Smooth muscle cell (in vitro differentiated cells): ENCODE measurements at regions not wholly inside any gene's neighbourhood (a gene's known extent, or its start where the extent isn't known, plus 50 kb on each side); places are given as distances from the start of the nearest gene placed in this dataset.
A peak's percentile ranks its signal among the peaks of the same experiment; 100 is the strongest.

Experiments
- DNase-seq: peaks from one replicate; lab custom pipeline; 2025; ENCODE audit not compliant: unreplicated experiment; lab: John Stamatoyannopoulos, UW
- H2AFZ ChIP-seq: fragments of 200-600 bp; sonication (generic); 2 replicates; pipeline ENCODE4 v1.6.0; 2016; ENCODE audit warnings: antibody characterized with exemption, low read depth, mild to moderate bottlenecking
- H3F3A ChIP-seq: fragments of 200-600 bp; sonication (generic); 2 replicates; pipeline ENCODE4 v1.6.0; 2017; ENCODE audit warnings: antibody characterized with exemption, low read depth
- H3K27ac ChIP-seq: fragments of 200-600 bp; sonication (generic); 2 replicates; pipeline ENCODE4 v1.5.1; 2016; ENCODE audit warnings: low read depth, mild to moderate bottlenecking
- H3K27me3 ChIP-seq: fragments of 200-600 bp; sonication (generic); 2 replicates; pipeline ENCODE4 v1.6.1; 2016; ENCODE audit warnings: low read depth, mild to moderate bottlenecking
- H3K36me3 ChIP-seq: fragments of 200-600 bp; sonication (generic); 2 replicates; pipeline ENCODE4 v1.5.1; 2016; ENCODE audit warnings: low read depth
- H3K4me1 ChIP-seq: fragments of 200-600 bp; sonication (generic); 2 replicates; pipeline ENCODE4 v1.5.1; 2016; ENCODE audit warnings: low read depth
- H3K4me2 ChIP-seq: fragments of 200-600 bp; sonication (generic); 2 replicates; pipeline ENCODE4 v1.6.0; 2016; ENCODE audit warnings: mild to moderate bottlenecking
- H3K4me3 ChIP-seq: fragments of 200-600 bp; sonication (generic); 2 replicates; pipeline ENCODE4 v1.5.1; 2016; ENCODE audit warnings: mild to moderate bottlenecking
- H3K79me2 ChIP-seq: fragments of 200-600 bp; sonication (generic); 2 replicates; pipeline ENCODE4 v1.6.0; 2016; ENCODE audit warnings: low read depth, mild to moderate bottlenecking
- H3K9ac ChIP-seq: fragments of 200-600 bp; sonication (generic); 2 replicates; pipeline ENCODE4 v1.6.0; 2016; ENCODE audit warnings: low read depth
- H3K9me3 ChIP-seq: fragments of 200-600 bp; sonication (generic); replicated peaks from 2 replicates; pipeline ENCODE4 v1.5.1; 2016; ENCODE audit warnings: low read depth
- H4K20me1 ChIP-seq: fragments of 200-600 bp; sonication (generic); 2 replicates; pipeline ENCODE4 v1.6.0; 2016; ENCODE audit warnings: low read depth
- WGBS: methylation state at CpG from one replicate; pipeline ENCODE4 v1.1.7; 2016; ENCODE audit warnings: low lambda C conversion rate; 5-methylcytosine and 5-hydroxymethylcytosine counted together
- TF ChIP-seq, protein P1 (sequence below): fragments of 200-600 bp; sonication (generic); IDR thresholded peaks from 2 replicates; pipeline ENCODE4 v1.5.1; 2017; ENCODE audit warnings: borderline replicate concordance, mild to moderate bottlenecking, antibody characterized with exemption; ENCODE audit not compliant: insufficient read depth, poor library complexity, severe bottlenecking

- H3K27ac ChIP-seq = no peak overlapping the region
- H2AFZ ChIP-seq = no peak overlapping the region
- TF ChIP-seq, protein P1, sequence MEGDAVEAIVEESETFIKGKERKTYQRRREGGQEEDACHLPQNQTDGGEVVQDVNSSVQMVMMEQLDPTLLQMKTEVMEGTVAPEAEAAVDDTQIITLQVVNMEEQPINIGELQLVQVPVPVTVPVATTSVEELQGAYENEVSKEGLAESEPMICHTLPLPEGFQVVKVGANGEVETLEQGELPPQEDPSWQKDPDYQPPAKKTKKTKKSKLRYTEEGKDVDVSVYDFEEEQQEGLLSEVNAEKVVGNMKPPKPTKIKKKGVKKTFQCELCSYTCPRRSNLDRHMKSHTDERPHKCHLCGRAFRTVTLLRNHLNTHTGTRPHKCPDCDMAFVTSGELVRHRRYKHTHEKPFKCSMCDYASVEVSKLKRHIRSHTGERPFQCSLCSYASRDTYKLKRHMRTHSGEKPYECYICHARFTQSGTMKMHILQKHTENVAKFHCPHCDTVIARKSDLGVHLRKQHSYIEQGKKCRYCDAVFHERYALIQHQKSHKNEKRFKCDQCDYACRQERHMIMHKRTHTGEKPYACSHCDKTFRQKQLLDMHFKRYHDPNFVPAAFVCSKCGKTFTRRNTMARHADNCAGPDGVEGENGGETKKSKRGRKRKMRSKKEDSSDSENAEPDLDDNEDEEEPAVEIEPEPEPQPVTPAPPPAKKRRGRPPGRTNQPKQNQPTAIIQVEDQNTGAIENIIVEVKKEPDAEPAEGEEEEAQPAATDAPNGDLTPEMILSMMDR = no peak
- DNase-seq = no peak
- H3F3A ChIP-seq = no peaks in the 10 kb centered on the region
- no peaks in the 10 kb centered on the region for H3K9me3 ChIP-seq
- H3K4me2 ChIP-seq = no peak overlapping the region
- H3K9ac ChIP-seq = no peak overlapping the region
- no peaks in the 10 kb centered on the region for H3K4me1 ChIP-seq
- no peaks in the 10 kb centered on the region for H3K27me3 ChIP-seq
- no peaks in the 10 kb centered on the region for H4K20me1 ChIP-seq
- no peaks in the 10 kb centered on the region for H3K79me2 ChIP-seq
- 92% methylated on average over 7 of the region's 7 CpGs for WGBS
- H3K36me3 ChIP-seq = no peaks in the 10 kb centered on the region
- no peak overlapping the region for H3K4me3 ChIP-seq
These were observed 66.5 kb downstream of the RNF6 start for GRCh38 chr13:26155568-26155967.

GRCh38 chr13:26133851-26134250 is 82.0 kb upstream of the SHISA2 start:
- Histone ChIP-seq H3K9ac (no peak overlapping the region), H3K79me2 (no peaks in the 10 kb centered on the region), H3K4me2 (no peak overlapping the region), H3F3A (no peaks in the 10 kb centered on the region), H3K9me3 (no peaks in the 10 kb centered on the region), H2AFZ (no peak overlapping the region), H3K27me3 (peaks cover 5% of the 10 kb centered on the region), H3K4me1 (peaks cover 7% of the 10 kb centered on the region), H3K4me3 (no peak overlapping the region), H3K27ac (no peak overlapping the region), H3K36me3 (no peaks in the 10 kb centered on the region), H4K20me1 (no peaks in the 10 kb centered on the region)
- DNase-seq = no peak
- TF ChIP-seq, protein P1 = no peak
- WGBS = 92% methylated on average over 4 of the region's 4 CpGs

DNA sequence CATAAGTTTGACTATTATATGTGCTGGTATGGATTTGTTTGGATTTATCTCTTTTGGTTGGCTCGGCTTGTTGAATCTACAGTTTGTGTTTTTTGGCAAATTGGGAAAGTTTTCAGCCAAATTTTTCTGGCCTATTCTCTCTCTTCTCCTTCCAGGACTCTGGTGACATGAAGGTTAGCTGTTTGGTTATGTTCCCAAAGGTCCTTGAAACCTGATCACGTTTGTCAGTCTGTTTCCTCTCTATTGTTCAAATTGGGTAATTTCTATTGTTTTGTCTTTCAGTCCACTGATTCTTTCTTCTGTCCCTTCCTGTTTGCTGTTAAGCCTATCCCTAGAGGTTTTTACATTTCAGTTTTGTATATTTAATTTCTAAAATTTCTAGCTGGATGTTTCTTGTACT is 81.5 kb upstream of the SHISA2 start:
- no peak overlapping the region for H3K27ac ChIP-seq
- WGBS = 57% methylated on average over 2 of the region's 2 CpGs
- no peak overlapping the region for H2AFZ ChIP-seq
- H3F3A ChIP-seq = no peaks in the 10 kb centered on the region
- no peaks in the 10 kb centered on the region for H3K36me3 ChIP-seq
- TF ChIP-seq, protein P1 = no peak
- no peaks in the 10 kb centered on the region for H3K79me2 ChIP-seq
- DNase-seq = no peak
- no peak overlapping the region for H3K9ac ChIP-seq
- H4K20me1 ChIP-seq = no peaks in the 10 kb centered on the region
- no peaks in the 10 kb centered on the region for H3K9me3 ChIP-seq
- peaks cover 7% of the 10 kb centered on the region for H3K4me1 ChIP-seq
- peaks cover 4% of the 10 kb centered on the region for H3K27me3 ChIP-seq
- no peak overlapping the region for H3K4me2 ChIP-seq
- no peak overlapping the region for H3K4me3 ChIP-seq

DNA sequence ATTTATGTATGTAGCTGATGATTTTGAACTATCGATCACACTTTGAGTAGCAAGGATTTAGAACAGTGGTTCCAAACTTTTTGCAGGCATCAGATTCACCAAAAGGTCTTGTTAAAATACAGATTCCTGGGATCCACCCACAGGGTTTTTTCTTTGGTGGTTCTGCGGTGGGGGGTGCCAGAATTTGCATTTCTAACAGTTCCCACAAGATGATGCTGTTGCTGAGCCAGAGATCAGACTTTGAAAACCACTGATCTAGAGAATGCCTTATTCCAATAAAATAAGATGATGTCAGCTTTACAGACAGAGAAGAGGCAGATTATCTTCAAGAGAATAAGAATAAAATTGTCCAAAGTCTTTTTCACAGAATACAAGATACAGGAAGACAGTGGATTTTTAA is 80.9 kb upstream of the SHISA2 start:
- no peaks in the 10 kb centered on the region for H4K20me1 ChIP-seq
- DNase-seq = no peak
- H3K4me1 ChIP-seq = peaks cover 7% of the 10 kb centered on the region
- TF ChIP-seq, protein P1 = peak; percentile 16
- H3K27ac ChIP-seq = no peak overlapping the region
- no peaks in the 10 kb centered on the region for H3F3A ChIP-seq
- H3K4me2 ChIP-seq = no peak overlapping the region
- H3K27me3 ChIP-seq = no peaks in the 10 kb centered on the region
- H3K79me2 ChIP-seq = no peaks in the 10 kb centered on the region
- no peaks in the 10 kb centered on the region for H3K36me3 ChIP-seq
- no peaks in the 10 kb centered on the region for H3K9me3 ChIP-seq
- WGBS = 50% methylated on average over 2 of the region's 2 CpGs
- H3K9ac ChIP-seq = no peak overlapping the region
- H3K4me3 ChIP-seq = no peak overlapping the region
- H2AFZ ChIP-seq = no peak overlapping the region
